ENCODE measurements at regions not wholly inside any gene's neighbourhood (a gene's known extent, or its start where the extent isn't known, plus 50 kb on each side); places are given as distances from the start of the nearest gene placed in this dataset.

DNA sequence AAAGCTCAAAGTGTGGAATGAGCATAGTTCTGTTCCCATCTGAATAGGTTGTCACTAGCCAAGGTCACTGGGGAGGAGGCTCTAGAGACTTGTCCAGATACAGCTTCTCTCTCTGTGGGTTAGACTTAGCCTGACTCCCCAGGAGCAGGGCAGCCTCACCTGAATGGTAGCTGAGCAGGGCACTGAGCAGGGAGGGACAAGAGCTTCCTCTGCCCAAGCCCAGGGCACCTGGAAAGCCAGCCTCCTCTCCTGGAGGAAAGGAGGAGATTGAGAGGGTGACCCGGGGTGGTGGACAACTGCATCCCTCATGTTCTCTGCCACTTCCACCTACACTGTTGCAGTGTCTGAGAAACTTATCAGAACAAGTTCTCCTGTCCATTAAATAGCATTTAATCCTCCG is 59.0 kb upstream of the F3 start:
- no peak for DNase-seq
- BruUV-seq (replicated peaks) = no TSS peak
- H3K9me2 ChIP-seq (ENCODE audit: insufficient read depth) = no peaks in the 10 kb centered on the region
- TF ChIP-seq, protein P1, sequence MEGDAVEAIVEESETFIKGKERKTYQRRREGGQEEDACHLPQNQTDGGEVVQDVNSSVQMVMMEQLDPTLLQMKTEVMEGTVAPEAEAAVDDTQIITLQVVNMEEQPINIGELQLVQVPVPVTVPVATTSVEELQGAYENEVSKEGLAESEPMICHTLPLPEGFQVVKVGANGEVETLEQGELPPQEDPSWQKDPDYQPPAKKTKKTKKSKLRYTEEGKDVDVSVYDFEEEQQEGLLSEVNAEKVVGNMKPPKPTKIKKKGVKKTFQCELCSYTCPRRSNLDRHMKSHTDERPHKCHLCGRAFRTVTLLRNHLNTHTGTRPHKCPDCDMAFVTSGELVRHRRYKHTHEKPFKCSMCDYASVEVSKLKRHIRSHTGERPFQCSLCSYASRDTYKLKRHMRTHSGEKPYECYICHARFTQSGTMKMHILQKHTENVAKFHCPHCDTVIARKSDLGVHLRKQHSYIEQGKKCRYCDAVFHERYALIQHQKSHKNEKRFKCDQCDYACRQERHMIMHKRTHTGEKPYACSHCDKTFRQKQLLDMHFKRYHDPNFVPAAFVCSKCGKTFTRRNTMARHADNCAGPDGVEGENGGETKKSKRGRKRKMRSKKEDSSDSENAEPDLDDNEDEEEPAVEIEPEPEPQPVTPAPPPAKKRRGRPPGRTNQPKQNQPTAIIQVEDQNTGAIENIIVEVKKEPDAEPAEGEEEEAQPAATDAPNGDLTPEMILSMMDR (conservative IDR thresholded peaks at IDR 0.05) = no peak
- TF ChIP-seq EZH2 (IDR thresholded peaks at IDR 0.05; ENCODE audit: low read depth) = no peak
- H3K27ac ChIP-seq = no peak overlapping the region
- H3K4me1 ChIP-seq (replicated peaks; ENCODE audit: insufficient read depth) = peaks cover 47% of the 10 kb centered on the region
- H3K4me3 ChIP-seq = no peak overlapping the region
- H3K27me3 ChIP-seq (ENCODE audit: insufficient read depth, low read depth) = no peaks in the 10 kb centered on the region
- no peak overlapping the region for H3K4me2 ChIP-seq
- no peak overlapping the region for H2AFZ ChIP-seq
- no peaks in the 10 kb centered on the region for H3K36me3 ChIP-seq (ENCODE audit: low read depth)
- POLR2A ChIA-PET (ENCODE audit: unreplicated experiment) = no interaction called here
- no peaks in the 10 kb centered on the region for H3K79me2 ChIP-seq (ENCODE audit: low read depth)
- CTCF ChIA-PET = no interaction called here
- H4K20me1 ChIP-seq (ENCODE audit: insufficient read depth) = no peaks in the 10 kb centered on the region
- intact Hi-C loops (cut with micrococcal nuclease; ENCODE audit: unreplicated experiment) = no loop called here
- no peaks in the 10 kb centered on the region for H3K9me3 ChIP-seq (ENCODE audit: insufficient read depth, low read depth)
- H3F3A ChIP-seq (ENCODE audit: insufficient read depth, low read depth) = peaks cover 38% of the 10 kb centered on the region

DNA sequence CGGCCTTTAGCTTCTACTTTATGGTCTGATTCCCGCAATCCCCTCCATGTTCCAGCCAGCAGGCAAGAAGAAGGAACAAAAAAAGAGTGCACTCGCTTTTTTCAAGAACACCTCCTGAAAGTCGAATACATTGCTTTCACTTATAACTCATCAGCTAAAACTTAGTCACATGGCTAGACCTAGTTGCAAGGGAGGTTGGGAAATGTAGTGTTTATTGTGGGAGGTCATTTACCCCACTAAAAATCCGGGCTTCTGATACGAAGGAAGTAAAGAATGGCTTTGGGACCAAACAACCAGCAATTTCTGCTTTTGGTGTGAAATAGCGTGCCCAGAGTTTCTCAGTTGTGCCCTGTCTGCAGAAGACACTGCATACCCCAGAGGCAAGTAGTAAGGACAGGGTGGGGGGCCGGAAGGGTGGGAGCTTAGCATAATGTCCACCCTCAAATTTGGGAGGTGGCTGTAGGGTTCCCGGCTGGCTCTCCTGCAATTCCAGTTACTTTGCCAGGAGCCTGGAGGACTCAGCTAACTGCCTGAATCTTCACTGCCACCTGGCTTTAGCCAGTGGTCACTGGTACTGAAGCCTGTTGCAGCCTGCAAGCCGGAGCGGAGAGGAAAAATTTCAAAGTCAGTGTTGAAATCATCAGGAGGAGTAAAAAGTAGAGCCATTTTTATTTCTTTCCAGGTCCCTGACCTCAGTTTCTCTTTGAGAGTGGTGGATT is 57.7 kb upstream of the F3 start:
- peak; percentile 43 to 51 for DNase-seq
- Histone ChIP-seq H3K9me2 (ENCODE audit: insufficient read depth) (no peaks in the 10 kb centered on the region), H3K36me3 (ENCODE audit: low read depth) (no peaks in the 10 kb centered on the region), H3K27me3 (ENCODE audit: insufficient read depth, low read depth) (no peaks in the 10 kb centered on the region), H3K9me3 (ENCODE audit: insufficient read depth, low read depth) (no peaks in the 10 kb centered on the region), H3K27ac (no peak overlapping the region), H3K4me1 (replicated peaks; ENCODE audit: insufficient read depth) (peaks cover 47% of the 10 kb centered on the region), H3K79me2 (ENCODE audit: low read depth) (no peaks in the 10 kb centered on the region), H3K4me3 (no peak overlapping the region), H3F3A (ENCODE audit: insufficient read depth, low read depth) (peaks cover 38% of the 10 kb centered on the region), H4K20me1 (ENCODE audit: insufficient read depth) (no peaks in the 10 kb centered on the region), H2AFZ (no peak overlapping the region), H3K4me2 (no peak overlapping the region)
- no TSS peak for BruUV-seq (replicated peaks)
- CTCF ChIA-PET = interaction anchor here (0.9 kb wide), 1 partner anchor 17 kb away, joined by 4 read pairs; no protein-coding TSS in a partner anchor
- intact Hi-C loops (cut with micrococcal nuclease; ENCODE audit: unreplicated experiment) = loop anchor here (1.0 to 2.0 kb wide), 2 partner anchors 60 to 72 kb away; no protein-coding TSS in a partner anchor
- TF ChIP-seq, protein P1 (conservative IDR thresholded peaks at IDR 0.05) = peak; percentile 71
- TF ChIP-seq EZH2 (IDR thresholded peaks at IDR 0.05; ENCODE audit: low read depth) = no peak
- POLR2A ChIA-PET (ENCODE audit: unreplicated experiment) = interaction anchor here (0.5 to 1.1 kb wide), 6 partner anchors 9 to 259 kb away, joined by 4 to 11 read pairs (median 4); no protein-coding TSS in a partner anchor

DNA sequence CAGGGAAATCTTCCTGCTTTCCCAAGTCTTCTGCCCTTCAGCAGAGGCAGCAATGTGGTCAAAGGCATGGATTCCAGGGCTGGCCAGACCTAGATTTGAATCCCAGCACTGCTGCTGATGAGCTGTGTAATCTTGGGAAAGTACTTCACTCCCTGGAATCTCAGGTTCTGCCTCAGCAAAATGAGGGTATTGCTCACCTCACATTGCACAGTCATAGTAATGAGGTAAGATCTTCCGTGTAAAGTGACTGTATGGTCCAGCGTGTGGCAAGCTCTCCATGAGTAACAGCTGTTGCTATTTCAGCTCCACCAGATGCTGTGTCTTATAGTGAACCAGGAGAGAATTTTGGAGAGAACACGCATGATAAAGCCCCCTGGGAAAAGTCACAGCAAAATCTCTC is 56.1 kb upstream of the F3 start:
- Histone ChIP-seq H3K36me3 (ENCODE audit: low read depth) (no peaks in the 10 kb centered on the region), H3K4me3 (no peak overlapping the region), H4K20me1 (ENCODE audit: insufficient read depth) (no peaks in the 10 kb centered on the region), H3K4me1 (replicated peaks; ENCODE audit: insufficient read depth) (peaks cover 36% of the 10 kb centered on the region), H3K27me3 (ENCODE audit: insufficient read depth, low read depth) (no peaks in the 10 kb centered on the region), H3F3A (ENCODE audit: insufficient read depth, low read depth) (peaks cover 23% of the 10 kb centered on the region; the same call in 1 of the 2 replicates), H3K9me2 (ENCODE audit: insufficient read depth) (no peaks in the 10 kb centered on the region), H3K9me3 (ENCODE audit: insufficient read depth, low read depth) (no peaks in the 10 kb centered on the region), H2AFZ (peak overlapping the region; percentile 8; the same call in 1 of the 2 replicates), H3K79me2 (ENCODE audit: low read depth) (no peaks in the 10 kb centered on the region), H3K27ac (peak overlapping the region; percentile 30), H3K4me2 (peak overlapping the region; percentile 18; the same call in 1 of the 2 replicates)
- POLR2A ChIA-PET (ENCODE audit: unreplicated experiment) = interaction anchor here (0.6 to 0.7 kb wide), 2 partner anchors 54 to 62 kb away, joined by 4 to 5 read pairs; no protein-coding TSS in a partner anchor
- no peak for TF ChIP-seq EZH2 (IDR thresholded peaks at IDR 0.05; ENCODE audit: low read depth)
- TF ChIP-seq, protein P1 (conservative IDR thresholded peaks at IDR 0.05) = no peak
- peak in 1 of 2 experiments; percentile 91 for DNase-seq
- no TSS peak for BruUV-seq (replicated peaks)
- intact Hi-C loops (cut with micrococcal nuclease; ENCODE audit: unreplicated experiment) = loop anchor here (2.0 kb wide), 1 partner anchor 71 kb away; no protein-coding TSS in a partner anchor
- CTCF ChIA-PET = no interaction called here

Measured in PC-9 (cell line).